Fibroblast of skin of right quadriceps (primary cell): ENCODE measurements at regions not wholly inside any gene's neighbourhood (a gene's known extent, or its start where the extent isn't known, plus 50 kb on each side); places are given as distances from the start of the nearest gene placed in this dataset.

Experiments
- DNase-seq: peaks from one replicate; pipeline ENCODE4 v3.0.0-alpha.2; 2013

GRCh38 chr16:66289051-66289680 is 77.3 kb upstream of the CDH5 start:
- DNase-seq: no peak

DNA sequence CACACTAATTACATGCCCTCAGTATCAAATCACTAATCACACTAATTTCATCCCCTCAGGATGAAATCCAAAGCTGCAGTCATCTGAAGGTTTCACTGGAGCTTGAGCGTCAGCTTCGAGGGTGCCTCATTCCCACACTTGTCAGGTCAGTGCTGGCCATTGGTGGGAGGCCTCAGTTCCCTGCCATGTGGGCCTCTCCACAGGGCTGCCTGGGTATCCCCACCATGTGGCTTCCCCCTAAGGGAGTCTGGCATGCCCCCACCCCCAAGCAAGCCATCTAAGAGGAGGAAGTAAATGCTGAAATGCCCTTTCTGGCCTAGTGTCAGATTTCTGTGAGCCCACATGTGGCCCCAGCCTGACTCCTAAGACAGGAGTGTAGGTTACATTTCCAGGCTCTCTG is 78.6 kb upstream of the CDH5 start:
- no peak for DNase-seq

GRCh38 chr16:66287416-66287815 is 79.1 kb upstream of the CDH5 start:
- no peak for DNase-seq

GRCh38 chr16:66286527-66286926 is 80.0 kb upstream of the CDH5 start:
- no peak for DNase-seq

- DNase-seq: no peak
Observed at GRCh38 chr16:66278604-66279262, 87.8 kb upstream of the CDH5 start.

GRCh38 chr16:66278111-66278531 is 88.4 kb upstream of the CDH5 start:
- DNase-seq: no peak

DNA sequence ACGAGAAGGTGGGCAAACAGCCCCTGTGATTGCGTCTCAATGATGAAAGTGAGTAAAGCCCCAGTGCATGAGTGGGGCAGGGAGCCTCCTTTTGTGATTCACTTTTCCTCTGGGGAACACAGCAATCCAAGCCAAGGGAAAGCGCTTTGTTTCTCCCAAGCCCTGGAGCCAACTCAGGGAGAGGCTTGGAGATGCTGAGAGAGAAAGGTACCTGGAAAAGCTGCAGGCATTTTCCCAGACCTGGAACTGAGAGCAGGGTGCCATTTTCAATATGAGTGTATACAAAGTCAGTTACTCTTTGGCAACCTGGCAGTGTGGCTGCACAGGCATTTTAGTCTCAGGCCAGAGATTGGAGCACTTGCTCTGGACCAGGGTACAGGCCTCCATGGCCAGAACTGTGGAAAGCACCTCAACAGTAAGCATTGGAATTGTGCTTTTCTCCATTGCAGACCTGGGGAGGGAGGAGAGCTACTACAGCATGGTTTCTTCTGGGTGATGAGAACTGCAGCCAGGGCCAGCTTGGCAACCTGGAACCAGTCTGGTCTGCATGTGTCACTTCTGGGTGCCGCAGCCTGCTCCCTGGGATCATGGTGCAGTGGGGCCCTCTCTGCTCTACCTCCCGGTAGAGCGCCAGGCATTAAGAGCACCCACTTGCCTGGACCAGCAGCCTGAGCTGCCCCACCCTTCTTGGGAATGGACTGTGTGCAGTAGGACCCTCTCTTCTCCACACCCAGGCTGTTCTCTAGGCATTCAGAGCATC is 89.0 kb upstream of the CDH5 start:
- no peak for DNase-seq

DNA sequence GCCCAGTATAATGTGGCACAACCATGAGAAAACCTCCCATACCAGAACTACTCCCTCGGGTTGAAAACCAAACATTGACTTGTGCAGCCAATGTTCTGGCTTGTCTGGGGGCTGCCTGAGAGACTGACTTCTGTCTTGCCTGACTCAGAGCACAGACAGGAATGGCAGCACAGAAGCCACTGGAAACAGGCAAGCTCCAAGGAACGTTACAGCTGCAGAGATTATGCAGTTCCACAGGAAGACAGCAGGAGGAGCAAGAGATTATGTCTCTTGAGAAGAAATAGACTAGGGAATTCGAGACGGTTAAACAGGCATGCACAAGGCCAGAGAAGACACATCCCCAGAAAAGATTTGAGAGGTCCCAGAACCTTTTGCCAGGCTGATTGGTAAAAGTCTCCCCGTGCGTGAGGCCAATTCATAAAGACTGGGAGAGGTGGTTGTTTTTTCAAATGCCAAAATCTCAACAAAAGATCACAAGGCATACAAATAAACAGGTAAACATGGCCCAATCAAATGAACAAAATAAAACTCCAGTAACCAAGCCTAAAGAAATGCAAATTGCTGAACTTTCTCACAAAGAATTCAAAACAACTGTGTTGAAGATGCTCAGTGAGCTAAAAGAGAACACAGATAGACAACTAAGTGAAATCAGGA is 90.6 kb upstream of the CDH5 start:
- peak; percentile 73 for DNase-seq

DNA sequence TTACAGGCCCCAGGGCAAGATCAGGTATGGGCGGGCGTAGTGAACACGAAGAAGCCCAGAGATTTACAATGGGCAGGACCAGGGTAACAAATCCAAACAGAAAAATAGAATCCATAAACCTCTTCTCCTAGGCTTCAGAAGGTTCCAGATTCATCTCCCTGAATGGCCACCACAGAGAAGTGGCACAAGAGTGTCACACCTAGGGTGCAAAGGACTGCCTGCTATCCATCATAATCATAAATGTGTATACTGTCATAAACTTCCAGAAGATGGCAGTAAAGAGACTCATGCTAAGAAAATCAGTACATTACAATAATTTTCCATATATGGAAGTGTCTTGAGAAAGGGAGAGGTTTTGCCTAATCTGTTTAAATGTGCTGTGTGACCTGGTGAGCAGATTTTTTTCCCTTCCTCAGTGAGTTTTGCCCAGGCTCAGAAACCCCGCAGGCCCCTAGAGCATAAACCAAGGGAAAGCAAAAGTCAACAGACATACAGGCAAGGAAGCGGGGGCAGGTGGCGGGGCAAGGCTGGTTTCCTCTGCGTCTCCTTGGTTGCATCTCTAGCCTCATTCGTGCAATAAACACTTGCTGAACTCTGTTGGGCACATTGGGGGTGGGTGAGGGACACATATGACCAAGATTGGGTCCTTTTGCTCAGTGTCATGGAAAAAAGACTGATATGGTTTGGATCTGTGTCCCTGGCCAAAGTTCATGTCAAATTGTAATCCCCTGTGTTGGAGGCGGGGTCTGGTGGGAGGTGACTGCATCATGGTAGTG is 92.0 kb upstream of the CDH5 start:
- peak; percentile 58 for DNase-seq

- DNase-seq: peak; percentile 52
Observed at GRCh38 chr16:66273644-66274334, 92.7 kb upstream of the CDH5 start.

DNA sequence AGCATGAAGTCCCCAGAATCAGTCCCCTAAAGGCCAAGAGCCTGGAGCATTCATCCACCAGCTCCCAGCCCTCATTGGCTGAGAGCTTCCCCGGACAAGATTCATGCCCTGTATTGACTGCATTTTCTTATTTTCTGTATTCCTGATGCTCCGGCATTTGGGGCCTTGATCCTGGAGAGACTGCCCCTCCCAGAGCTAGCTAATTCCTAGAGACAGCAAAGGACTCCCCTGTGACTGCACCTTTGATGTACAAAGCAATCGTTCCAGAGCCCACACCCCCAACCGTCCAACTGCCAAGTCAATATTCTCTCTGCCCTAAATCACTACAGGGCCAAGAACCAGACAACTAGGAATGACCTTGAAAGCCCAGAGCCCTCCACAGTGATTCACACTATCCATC is 93.4 kb upstream of the CDH5 start:
- no peak for DNase-seq

GRCh38 chr16:66272461-66272860 is 94.0 kb upstream of the CDH5 start:
- DNase-seq: no peak

DNA sequence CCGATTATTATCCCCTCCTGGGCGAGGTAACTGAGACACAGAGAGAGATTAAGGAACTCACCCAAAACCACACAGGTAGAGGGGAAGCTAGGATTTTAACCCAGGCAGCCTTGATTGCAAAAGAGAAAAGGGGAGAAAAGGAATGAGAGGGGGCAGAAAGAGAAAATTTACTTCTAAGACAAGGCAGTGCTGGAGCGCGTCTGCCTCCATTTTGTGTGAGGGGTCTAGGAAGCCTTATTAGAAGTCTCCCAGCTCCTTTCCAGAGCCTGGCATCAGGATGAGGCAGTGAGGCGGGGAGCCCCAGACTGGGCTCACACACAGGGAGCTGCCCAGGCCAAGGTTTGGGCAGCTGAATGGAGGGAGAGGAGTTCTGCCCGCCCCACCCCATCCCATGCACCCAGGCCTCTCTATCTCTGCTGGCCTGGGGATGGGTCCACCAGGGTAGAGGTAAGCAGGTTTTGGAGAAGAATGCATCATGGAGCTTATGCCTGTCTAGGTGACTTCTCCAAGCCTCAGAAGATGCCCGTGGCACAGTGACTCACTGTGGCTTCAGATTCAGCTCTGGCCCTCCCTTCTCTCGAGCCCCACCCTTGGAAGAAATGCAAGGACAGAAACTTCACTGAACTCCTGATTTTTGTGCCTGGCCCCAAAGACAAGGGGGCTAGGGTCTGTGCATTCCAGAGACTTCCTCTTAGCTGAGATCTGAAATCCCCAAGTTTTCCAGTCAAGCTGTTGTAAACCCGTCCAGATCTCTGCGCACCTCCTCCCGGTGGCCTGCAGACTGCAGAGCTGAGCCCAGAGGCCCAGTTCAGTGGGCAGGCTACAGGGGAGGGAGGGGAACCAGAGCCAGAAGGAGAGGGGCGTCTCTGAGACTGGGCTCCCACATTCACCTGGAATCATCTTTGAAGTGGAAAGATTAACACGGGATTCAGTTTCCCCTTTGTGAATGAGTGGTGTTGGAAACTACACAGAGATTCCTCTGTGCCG is 95.1 kb upstream of the CDH5 start:
- no peak for DNase-seq

GRCh38 chr16:66270333-66270927 is 96.1 kb upstream of the CDH5 start:
- peak; percentile 82 for DNase-seq

- DNase-seq: peak; percentile 58
Observed at GRCh38 chr16:66269617-66270332, 96.7 kb upstream of the CDH5 start.

GRCh38 chr16:66267292-66268014 is 99.0 kb upstream of the CDH5 start:
- no peak for DNase-seq

DNA sequence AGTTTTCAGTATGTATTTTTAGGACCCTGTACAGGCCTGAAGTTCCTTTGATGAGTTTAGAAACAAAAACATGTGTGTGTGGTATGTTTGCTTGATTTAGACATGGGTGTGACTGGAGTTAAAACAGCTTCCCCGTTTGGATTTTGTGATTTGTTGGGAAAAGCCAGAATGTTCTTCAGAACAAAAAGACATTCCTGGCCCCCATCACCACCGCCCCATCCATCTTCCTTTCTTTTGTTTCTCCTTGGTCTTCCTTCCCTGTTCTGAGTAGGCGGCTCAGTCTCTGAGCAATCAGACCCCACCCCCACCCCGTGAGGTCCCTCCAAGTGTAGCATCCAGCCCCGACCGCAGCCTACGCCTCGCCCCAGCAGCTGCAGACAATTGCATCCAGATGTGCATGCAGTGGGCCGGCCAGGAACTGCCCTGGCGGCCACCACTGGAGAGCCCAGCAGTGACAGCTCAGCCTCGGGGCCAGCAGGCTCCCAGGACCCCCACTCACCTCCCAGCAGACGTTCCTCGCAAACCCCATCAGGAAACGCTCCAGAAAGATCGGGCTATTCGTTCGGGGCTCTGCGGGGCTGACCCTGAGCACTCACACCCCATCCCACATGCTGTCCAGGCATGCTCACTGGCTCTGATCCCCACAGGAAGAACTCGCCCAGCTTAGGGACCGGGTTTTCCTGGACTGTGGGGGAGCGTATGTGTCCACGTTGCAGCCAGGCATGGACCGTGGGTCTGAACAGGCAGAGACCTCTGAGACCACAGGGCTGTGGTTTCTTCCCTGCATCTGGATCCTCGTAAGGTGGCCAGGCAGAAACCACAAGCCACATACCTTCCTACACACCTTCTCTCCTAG is 99.8 kb upstream of the CDH5 start:
- peak; percentile 97 for DNase-seq

- no peak for DNase-seq
Observed at GRCh38 chr16:66265556-66266141, 100.8 kb upstream of the CDH5 start.
